K562 (cell line): ENCODE measurements at regions not wholly inside any gene's neighbourhood (a gene's known extent, or its start where the extent isn't known, plus 50 kb on each side); places are given as distances from the start of the nearest gene placed in this dataset.

Source experiments
- ATAC-seq: fragments of 200-7000 bp; cut with Tn5 transposase; 3 replicates; pipeline ENCODE4 v1.9.1; 2020; ENCODE audit warnings: moderate library complexity
- BruUV-seq: library from RNA; stranded (reverse); fragments of 400-500 nt; replicated peaks from 2 replicates; lab custom pipeline; 2021; lab: Mats Ljungman, UMichigan
- CTCF ChIA-PET: fragments of 300-600 bp; formaldehyde crosslinking; extraction: SDS; loops from one replicate; lab custom pipeline; 2021; ENCODE audit warnings: low intra/inter-chr PET ratio; lab: Yijun Ruan, JAX
- POLR2A ChIA-PET: fragments of 300-600, 350-650 bp; sonication (Branson Sonifier 250); formaldehyde crosslinking; extraction: SDS; loops from one replicate; lab custom pipeline; 2021; ENCODE audit warnings: antibody characterized with exemption, inconsistent platforms; lab: Yijun Ruan, JAX
- DNase-seq, 4 experiments: peaks; one replicate each; pipeline versions ENCODE4 v3.0.0 to v3.0.0-alpha.2; 2011 to 2018; ENCODE audit warnings: low spot score in 3 of 4, mixed read lengths in 3 of 4; ENCODE audit errors: extremely low read depth in 1 of 4
- FAIRE-seq: peaks from 2 replicates; lab custom pipeline; 2011; peaks lifted over from hg19 to GRCh38; lab: Jason Lieb, UNC
- H2AFZ ChIP-seq: 2 replicates; pipeline ENCODE4 v1.6.0; 2011; ENCODE audit warnings: low read depth, low read length, control low read depth, inconsistent platforms
- H3K27ac ChIP-seq: fragments of 200-600 bp; 3 replicates; pipeline ENCODE4 v1.8.0; 2011; ENCODE audit warnings: low read depth, mild to moderate bottlenecking, control low read depth, inconsistent platforms, low read length, moderate library complexity, mixed read lengths; ENCODE audit errors: extremely low read depth
- H3K27me3 ChIP-seq, 2 experiments: fragments of 300-600 bp in 1 of 2; 2 replicates in 1 of 2; 3 replicates in 1 of 2; pipeline versions ENCODE4 v1.6.0 to v1.8.0; 2011; ENCODE audit warnings: inconsistent platforms in 2 of 2, low read length in 2 of 2, mild to moderate bottlenecking in 1 of 2, mixed read lengths in 1 of 2, moderate library complexity in 1 of 2; ENCODE audit not compliant: control insufficient read depth in 2 of 2, insufficient read depth in 2 of 2
- H3K36me3 ChIP-seq: fragments of 300-600 bp; 3 replicates; pipeline ENCODE4 v1.8.0; 2011; ENCODE audit warnings: mild to moderate bottlenecking, low read length, inconsistent platforms; ENCODE audit not compliant: control insufficient read depth, insufficient read depth
- H3K4me1 ChIP-seq, 2 experiments: fragments of 200-600 bp in 1 of 2; replicated peaks in 1 of 2; 2 replicates in 1 of 2; 3 replicates in 1 of 2; pipeline versions ENCODE4 v1.5.1 to v1.8.0; 2011; ENCODE audit warnings: inconsistent platforms in 2 of 2, low read length in 2 of 2, mild to moderate bottlenecking in 1 of 2, mixed read lengths in 1 of 2, moderate library complexity in 1 of 2; ENCODE audit not compliant: control insufficient read depth in 2 of 2, insufficient read depth in 2 of 2
- H3K4me2 ChIP-seq: 2 replicates; pipeline ENCODE4 v1.6.1; 2011; ENCODE audit warnings: low read length, control low read depth, inconsistent platforms, mixed read lengths; ENCODE audit not compliant: insufficient read depth
- H3K4me3 ChIP-seq: fragments of 200-600 bp; sonication (generic), shearing (Covaris generic); 2 replicates; pipeline ENCODE4 v1.5.1; 2016; ENCODE audit warnings: control low read depth, inconsistent platforms
- H3K79me2 ChIP-seq: fragments of 200-600 bp; 3 replicates; pipeline ENCODE4 v1.8.0; 2011; ENCODE audit warnings: low read length, inconsistent platforms; ENCODE audit not compliant: control insufficient read depth, insufficient read depth
- H3K9ac ChIP-seq, 2 experiments: 2 replicates each; pipeline versions ENCODE4 v1.6.0 to v1.6.1; 2011; ENCODE audit warnings: low read depth in 2 of 2, low read length in 2 of 2, control low read depth in 1 of 2, inconsistent platforms in 1 of 2, mild to moderate bottlenecking in 1 of 2, mixed read lengths in 1 of 2; ENCODE audit not compliant: insufficient read depth in 1 of 2
- H3K9me1 ChIP-seq: one replicate; pipeline ENCODE4 v1.6.0; 2011; ENCODE audit warnings: inconsistent platforms, mild to moderate bottlenecking, low read length, moderate library complexity; ENCODE audit not compliant: control insufficient read depth, insufficient read depth
- H3K9me3 ChIP-seq: replicated peaks from 2 replicates; pipeline ENCODE4 v1.5.1; 2011; ENCODE audit warnings: low read depth, low read length, inconsistent platforms; ENCODE audit not compliant: control insufficient read depth, insufficient read depth
- H4K20me1 ChIP-seq: replicated peaks from 2 replicates; pipeline ENCODE4 v1.6.1; 2011; ENCODE audit warnings: low read length, inconsistent platforms, mixed read lengths; ENCODE audit not compliant: control insufficient read depth, insufficient read depth
- GATAD2B ChIP-seq: fragments of 450-650 bp; IDR thresholded peaks from 2 replicates; pipeline ENCODE4 v1.6.1; 2017; ENCODE audit warnings: mild to moderate bottlenecking, borderline replicate concordance
- HLTF ChIP-seq: fragments of 450-650 bp; IDR thresholded peaks from 2 replicates; pipeline ENCODE4 v1.6.1; 2016
- HNRNPK ChIP-seq: fragments of 200-400 bp; formaldehyde crosslinking; IDR thresholded peaks from one replicate; pipeline ENCODE4 v1.6.1; 2018; ENCODE audit warnings: mild to moderate bottlenecking, low read depth, low read length; ENCODE audit not compliant: poor library complexity, severe bottlenecking
- HOMEZ ChIP-seq: fragments of 250-450 bp; sonication (Bioruptor Pico); IDR thresholded peaks from 2 replicates; pipeline ENCODE4 v1.4.0; 2020; ENCODE audit warnings: mild to moderate bottlenecking, moderate library complexity
- IFI16 ChIP-seq: fragments of 250-450 bp; sonication (Bioruptor Pico); IDR thresholded peaks from 2 replicates; pipeline ENCODE4 v2.1.2; 2022; ENCODE audit warnings: mild to moderate bottlenecking, inconsistent platforms
- ILF3 ChIP-seq: fragments of 450-650 bp; IDR thresholded peaks from 2 replicates; pipeline ENCODE4 v1.6.1; 2018; ENCODE audit warnings: antibody characterized with exemption, mild to moderate bottlenecking, moderate library complexity, borderline replicate concordance
- MYC ChIP-seq, 2 experiments: fragments of 250-450 bp in 1 of 2; sonication (Bioruptor Pico) in 1 of 2; IDR thresholded peaks; 2 replicates each; pipeline versions ENCODE4 v1.5.1 to v1.6.1; 2012 to 2021; ENCODE audit warnings: low read depth in 2 of 2, borderline replicate concordance in 1 of 2, improper control_type of control experiment in 1 of 2, low read length in 1 of 2, mild to moderate bottlenecking in 1 of 2, moderate library complexity in 1 of 2
- NCOA2 ChIP-seq, 2 experiments: fragments of 450-650 bp; IDR thresholded peaks; 2 replicates each; pipeline ENCODE4 v1.6.1; 2018; ENCODE audit warnings: mild to moderate bottlenecking in 2 of 2, moderate library complexity in 1 of 2; ENCODE audit not compliant: partially characterized antibody in 2 of 2
- RAD51 ChIP-seq: fragments of 450-650 bp; IDR thresholded peaks from 2 replicates; pipeline ENCODE4 v1.7.1; 2016; ENCODE audit warnings: low read depth, mild to moderate bottlenecking, borderline replicate concordance
- RBFOX2 ChIP-seq: fragments of 200-400 bp; formaldehyde crosslinking; IDR thresholded peaks from 2 replicates; pipeline ENCODE4 v1.6.1; 2017; ENCODE audit warnings: low read depth, mild to moderate bottlenecking, low read length, moderate library complexity
- TAF15 ChIP-seq: fragments of 200-400 bp; formaldehyde crosslinking; IDR thresholded peaks from 2 replicates; pipeline ENCODE4 v1.6.1; 2017; ENCODE audit warnings: mild to moderate bottlenecking, low read depth, low read length, moderate library complexity
- UBTF ChIP-seq, 2 experiments: IDR thresholded peaks; 2 replicates each; pipeline ENCODE4 v1.6.1; 2012; ENCODE audit warnings: improper control_type of control experiment in 2 of 2, low read depth in 2 of 2, low read length in 2 of 2, borderline replicate concordance in 1 of 2
- whole genome bisulfite sequencing: fragments of 100-300 bp; shearing (Covaris generic); methylation state at CpG from one replicate; pipeline ENCODE4 v1.1.6; 2016; ENCODE audit warnings: low coverage, mixed read lengths; ENCODE audit not compliant: insufficient coverage; ENCODE audit errors: missing lambda C conversion rate; 5-methylcytosine and 5-hydroxymethylcytosine counted together
- in situ Hi-C: fragments of 300-500 bp; cut with MboI; formaldehyde crosslinking; loops from 4 replicates; pipeline ENCODE4 v1.15.0; 2018; ENCODE audit warnings: inconsistent platforms, mixed read lengths
- intact Hi-C: fragments of 100-400 bp; cut with micrococcal nuclease; formaldehyde crosslinking; loops from 2 replicates; pipeline ENCODE4 v1.14.2; 2022

- BruUV-seq = no TSS peak
- Histone ChIP-seq H3K4me2 (no peak overlapping the region), H3K9ac (no peak overlapping the region), H3K9me1 (no peaks in the 10 kb centered on the region), H3K79me2 (no peaks in the 10 kb centered on the region), H3K9me3 (no peaks in the 10 kb centered on the region), H3K36me3 (no peaks in the 10 kb centered on the region), H2AFZ (no peak overlapping the region), H3K4me3 (no peak overlapping the region), H3K27me3 (no peaks in the 10 kb centered on the region), H4K20me1 (no peaks in the 10 kb centered on the region), H3K27ac (no peak overlapping the region), H3K4me1 (no peaks in the 10 kb centered on the region)
- POLR2A ChIA-PET = no interaction called here
- ATAC-seq (no peak), FAIRE-seq (no peak), DNase-seq (no peak)
- CTCF ChIA-PET = no interaction called here
- WGBS = 0% methylated on average over 3 of the region's 3 CpGs
- TF ChIP-seq IFI16 (no peak), UBTF (IDR thresholded peaks at IDR 0.05; ENCODE audit: borderline replicate concordance in 1 of 2, low read depth in 2 of 2, low read length in 2 of 2) (no peak), MYC (IDR thresholded peaks at IDR 0.05; ENCODE audit: low read depth, low read length) (no peak), MYC (CRISPR knock-in tag; IDR thresholded peaks at IDR 0.05; ENCODE audit: borderline replicate concordance, low read depth) (no peak), NCOA2 (IDR thresholded peaks at IDR 0.05; ENCODE audit: partially characterized antibody in 2 of 2) (no peak), HLTF (no peak), HNRNPK (no peak), TAF15 (no peak), RBFOX2 (no peak), HOMEZ (CRISPR knock-in tag) (no peak), RAD51 (no peak), GATAD2B (no peak), ILF3 (no peak)
- intact Hi-C loops (no loop called here), in situ Hi-C loops (no loop called here)
These were observed 698.1 kb upstream of the NRP1 start for GRCh38 chr10:34032564-34032963.
